HG03378 (cell line): ENCODE measurements at regions not wholly inside any gene's neighbourhood (a gene's known extent, or its start where the extent isn't known, plus 50 kb on each side); places are given as distances from the start of the nearest gene placed in this dataset.
"Not testable (repeated sequence)": the region's sequence is repeated elsewhere in the genome, so short reads cannot be mapped to it uniquely, and the experiment has no call there.

Experiments used
- ATAC-seq: cut with Tn5 transposase; IDR thresholded peaks from one replicate; pipeline ENCODE4 v1.9.1; 2021; ENCODE audit warnings: mild to moderate bottlenecking, moderate library complexity; ENCODE audit not compliant: unreplicated experiment

GRCh38 chr3:182388506-182388905 is 404.8 kb upstream of the ATP11B start:
- no peak for ATAC-seq

GRCh38 chr3:182389071-182389815 is 404.1 kb upstream of the ATP11B start:
- ATAC-seq = no peak

GRCh38 chr3:182390421-182390820 is 402.9 kb upstream of the ATP11B start:
- no peak for ATAC-seq

- no peak for ATAC-seq
Measured at GRCh38 chr3:182392182-182392937, 400.9 kb upstream of the ATP11B start.

- no peak for ATAC-seq
Measured at GRCh38 chr3:182393151-182393550, 400.2 kb upstream of the ATP11B start.

GRCh38 chr3:182393830-182394367 is 399.4 kb upstream of the ATP11B start:
- no peak for ATAC-seq

- no peak for ATAC-seq
Measured at GRCh38 chr3:182397164-182397563, 396.1 kb upstream of the ATP11B start.

- ATAC-seq = no peak
Measured at GRCh38 chr3:182399978-182400737, 393.1 kb upstream of the ATP11B start.

- ATAC-seq = no peak
Measured at GRCh38 chr3:182400838-182401237, 392.5 kb upstream of the ATP11B start.

GRCh38 chr3:182404031-182404430 is 389.3 kb upstream of the ATP11B start:
- ATAC-seq = no peak

GRCh38 chr3:182405759-182406158 is 387.5 kb upstream of the ATP11B start:
- ATAC-seq = no peak

GRCh38 chr3:182406786-182407185 is 386.5 kb upstream of the ATP11B start:
- no peak for ATAC-seq

- no peak for ATAC-seq
Measured at GRCh38 chr3:182410051-182410450, 383.3 kb upstream of the ATP11B start.

GRCh38 chr3:182412066-182412465 is 381.2 kb upstream of the ATP11B start:
- ATAC-seq = no peak

- no peak for ATAC-seq
Measured at GRCh38 chr3:182413061-182413460, 380.2 kb upstream of the ATP11B start.

GRCh38 chr3:182413682-182414081 is 379.6 kb upstream of the ATP11B start:
- ATAC-seq = no peak

GRCh38 chr3:182414586-182414985 is 378.7 kb upstream of the ATP11B start:
- no peak for ATAC-seq

GRCh38 chr3:182420741-182421140 is 372.6 kb upstream of the ATP11B start:
- no peak for ATAC-seq

- ATAC-seq = no peak
Measured at GRCh38 chr3:182424006-182424405, 369.3 kb upstream of the ATP11B start.

- ATAC-seq = not testable (repeated sequence)
Measured at GRCh38 chr3:182425926-182426718, 367.2 kb upstream of the ATP11B start.
